ENCODE measurements at regions not wholly inside any gene's neighbourhood (a gene's known extent, or its start where the extent isn't known, plus 50 kb on each side); places are given as distances from the start of the nearest gene placed in this dataset.
"Not testable (repeated sequence)": the region's sequence is repeated elsewhere in the genome, so short reads cannot be mapped to it uniquely, and the experiment has no call there.

- H3F3A ChIP-seq (ENCODE audit: insufficient read depth, low read length): no peaks in the 10 kb centered on the region
- no peaks in the 10 kb centered on the region for H3K9me3 ChIP-seq (ENCODE audit: low read length)
- no peak overlapping the region for H2AFZ ChIP-seq (ENCODE audit: low read length)
Observed at GRCh38 chr7:115178835-115179234, 256.9 kb downstream of the MDFIC start.

GRCh38 chr7:115177823-115178222, 255.9 kb downstream of the MDFIC start:
- no peak overlapping the region for H3K27ac ChIP-seq (ENCODE audit: low read depth, low read length, poor library complexity, severe bottlenecking)
- H3F3A ChIP-seq (ENCODE audit: insufficient read depth, low read length): no peaks in the 10 kb centered on the region
- H3K9me2 ChIP-seq (ENCODE audit: low read depth, low read length): peaks cover 5% of the 10 kb centered on the region; the same call in 1 of the 2 replicates
- no peak overlapping the region for H3K9ac ChIP-seq (ENCODE audit: low read length)
- H2AFZ ChIP-seq (ENCODE audit: low read length): no peak overlapping the region
- no peaks in the 10 kb centered on the region for H3K79me2 ChIP-seq (ENCODE audit: insufficient read depth, low read length)
- H3K27me3 ChIP-seq (ENCODE audit: insufficient read depth, low read length): no peaks in the 10 kb centered on the region
- H3K4me1 ChIP-seq (ENCODE audit: insufficient read depth, low read length, severe bottlenecking): no peaks in the 10 kb centered on the region
- H4K20me1 ChIP-seq (ENCODE audit: insufficient read depth, low read length): no peaks in the 10 kb centered on the region
- H3K4me3 ChIP-seq (ENCODE audit: low read depth, low read length, poor library complexity, severe bottlenecking): no peak overlapping the region
- no peaks in the 10 kb centered on the region for H3K36me3 ChIP-seq (ENCODE audit: insufficient read depth, low read length)
- H3K4me2 ChIP-seq (ENCODE audit: low read length): no peak overlapping the region
- TF ChIP-seq EZH2 (IDR thresholded peaks at IDR 0.05; ENCODE audit: borderline replicate concordance, low read length) (no peak), CTCF (IDR thresholded peaks at IDR 0.05; ENCODE audit: low read length) (no peak)
- no peaks in the 10 kb centered on the region for H3K9me3 ChIP-seq (ENCODE audit: low read length)

More at GRCh38 chr7:115178835-115179234, 256.9 kb downstream of the MDFIC start:
- Histone ChIP-seq H3K4me2 (ENCODE audit: low read length) (no peak overlapping the region), H3K27ac (ENCODE audit: low read depth, low read length, poor library complexity, severe bottlenecking) (no peak overlapping the region), H3K4me1 (ENCODE audit: insufficient read depth, low read length, severe bottlenecking) (no peaks in the 10 kb centered on the region), H3K27me3 (ENCODE audit: insufficient read depth, low read length) (no peaks in the 10 kb centered on the region), H3K4me3 (ENCODE audit: low read depth, low read length, poor library complexity, severe bottlenecking) (no peak overlapping the region), H3K9me2 (ENCODE audit: low read depth, low read length) (peaks cover 5% of the 10 kb centered on the region; the same call in 1 of the 2 replicates), H4K20me1 (ENCODE audit: insufficient read depth, low read length) (no peaks in the 10 kb centered on the region), H3K9ac (ENCODE audit: low read length) (no peak overlapping the region), H3K36me3 (ENCODE audit: insufficient read depth, low read length) (no peaks in the 10 kb centered on the region), H3K79me2 (ENCODE audit: insufficient read depth, low read length) (no peaks in the 10 kb centered on the region)
- TF ChIP-seq CTCF (IDR thresholded peaks at IDR 0.05; ENCODE audit: low read length) (no peak), EZH2 (IDR thresholded peaks at IDR 0.05; ENCODE audit: borderline replicate concordance, low read length) (no peak)

GRCh38 chr7:115177103-115177502, 255.2 kb downstream of the MDFIC start:
- no peak overlapping the region for H2AFZ ChIP-seq (ENCODE audit: low read length)
- no peaks in the 10 kb centered on the region for H3K36me3 ChIP-seq (ENCODE audit: insufficient read depth, low read length)
- H3K4me3 ChIP-seq (ENCODE audit: low read depth, low read length, poor library complexity, severe bottlenecking): no peak overlapping the region
- TF ChIP-seq EZH2 (IDR thresholded peaks at IDR 0.05; ENCODE audit: borderline replicate concordance, low read length) (no peak), CTCF (IDR thresholded peaks at IDR 0.05; ENCODE audit: low read length) (no peak)
- no peak overlapping the region for H3K27ac ChIP-seq (ENCODE audit: low read depth, low read length, poor library complexity, severe bottlenecking)
- H3F3A ChIP-seq (ENCODE audit: insufficient read depth, low read length): no peaks in the 10 kb centered on the region
- no peaks in the 10 kb centered on the region for H3K27me3 ChIP-seq (ENCODE audit: insufficient read depth, low read length)
- no peak overlapping the region for H3K4me2 ChIP-seq (ENCODE audit: low read length)
- no peaks in the 10 kb centered on the region for H3K4me1 ChIP-seq (ENCODE audit: insufficient read depth, low read length, severe bottlenecking)
- no peaks in the 10 kb centered on the region for H4K20me1 ChIP-seq (ENCODE audit: insufficient read depth, low read length)
- no peaks in the 10 kb centered on the region for H3K79me2 ChIP-seq (ENCODE audit: insufficient read depth, low read length)
- peaks cover 5% of the 10 kb centered on the region; the same call in 1 of the 2 replicates for H3K9me2 ChIP-seq (ENCODE audit: low read depth, low read length)
- H3K9ac ChIP-seq (ENCODE audit: low read length): no peak overlapping the region
- no peaks in the 10 kb centered on the region for H3K9me3 ChIP-seq (ENCODE audit: low read length)

GRCh38 chr7:115172397-115172796, 250.5 kb downstream of the MDFIC start:
- H3K27ac ChIP-seq (ENCODE audit: low read depth, low read length, poor library complexity, severe bottlenecking); H3K9me3 ChIP-seq (ENCODE audit: low read length); H3K9me2 ChIP-seq (ENCODE audit: low read depth, low read length); H3K4me1 ChIP-seq (ENCODE audit: insufficient read depth, low read length, severe bottlenecking); H3K27me3 ChIP-seq (ENCODE audit: insufficient read depth, low read length); H3K79me2 ChIP-seq (ENCODE audit: insufficient read depth, low read length); H3K36me3 ChIP-seq (ENCODE audit: insufficient read depth, low read length); H3F3A ChIP-seq (ENCODE audit: insufficient read depth, low read length); H2AFZ ChIP-seq (ENCODE audit: low read length); H3K9ac ChIP-seq (ENCODE audit: low read length); H4K20me1 ChIP-seq (ENCODE audit: insufficient read depth, low read length); H3K4me2 ChIP-seq (ENCODE audit: low read length); H3K4me3 ChIP-seq (ENCODE audit: low read depth, low read length, poor library complexity, severe bottlenecking): not testable (repeated sequence)

Data from OCI-LY1 (cell line).